GM23338 (cell line): ENCODE measurements at regions not wholly inside any gene's neighbourhood (a gene's known extent, or its start where the extent isn't known, plus 50 kb on each side); places are given as distances from the start of the nearest gene placed in this dataset.

Source experiments
- ATAC-seq: fragments of 200-7000 bp; cut with Tn5 transposase; 3 replicates; pipeline ENCODE4 v1.9.1; 2020
- DNase-seq: peaks from one replicate; pipeline ENCODE4 v3.0.0-alpha.2; 2015; ENCODE audit warnings: low spot score
- H2AFZ ChIP-seq: fragments of 200-600 bp; sonication (generic); 2 replicates; pipeline ENCODE4 v1.8.0; 2016; ENCODE audit warnings: antibody characterized with exemption, mild to moderate bottlenecking, moderate library complexity
- H3F3A ChIP-seq: fragments of 200-600 bp; sonication (generic); replicated peaks from 2 replicates; pipeline ENCODE4 v1.8.0; 2017; ENCODE audit warnings: antibody characterized with exemption, mixed run types, low read depth
- H3K27ac ChIP-seq: fragments of 200-600 bp; sonication (generic); 2 replicates; pipeline ENCODE4 v1.6.1; 2016; ENCODE audit warnings: low read depth
- H3K27me3 ChIP-seq: fragments of 200-600 bp; sonication (generic); 2 replicates; pipeline ENCODE4 v1.8.0; 2016; ENCODE audit warnings: mild to moderate bottlenecking, mixed run types, moderate library complexity; ENCODE audit not compliant: insufficient read depth
- H3K36me3 ChIP-seq: fragments of 200-600 bp; sonication (generic); 2 replicates; pipeline ENCODE4 v1.8.0; 2016; ENCODE audit warnings: mild to moderate bottlenecking; ENCODE audit not compliant: insufficient read depth
- H3K4me1 ChIP-seq: fragments of 200-600 bp; sonication (generic); 2 replicates; pipeline ENCODE4 v1.8.0; 2016; ENCODE audit warnings: mild to moderate bottlenecking, moderate library complexity; ENCODE audit not compliant: insufficient read depth
- H3K4me2 ChIP-seq: fragments of 200-600 bp; sonication (generic); 2 replicates; pipeline ENCODE4 v1.7.1; 2017; ENCODE audit warnings: mixed run types
- H3K4me3 ChIP-seq: fragments of 200-600 bp; sonication (generic); 2 replicates; pipeline ENCODE4 v1.6.1; 2016; ENCODE audit warnings: mixed run types
- H3K79me2 ChIP-seq: fragments of 200-600 bp; sonication (generic); replicated peaks from 2 replicates; pipeline ENCODE4 v1.8.0; 2017; ENCODE audit warnings: mild to moderate bottlenecking; ENCODE audit not compliant: insufficient read depth
- H3K9me2 ChIP-seq: fragments of 200-600 bp; sonication (generic); 2 replicates; pipeline ENCODE4 v1.8.0; 2017; ENCODE audit not compliant: insufficient read depth
- H4K20me1 ChIP-seq: fragments of 200-600 bp; sonication (generic); replicated peaks from 2 replicates; pipeline ENCODE4 v1.8.0; 2017; ENCODE audit warnings: mild to moderate bottlenecking; ENCODE audit not compliant: insufficient read depth
- H3K27ac Mint-ChIP-seq: 2 replicates; pipeline ENCODE4 v1.8.0; 2020; ENCODE audit warnings: inconsistent platforms, mild to moderate bottlenecking, moderate library complexity, mixed read lengths
- H3K27me3 Mint-ChIP-seq: 3 replicates; pipeline ENCODE4 v1.8.0; 2022; ENCODE audit warnings: low read depth, mild to moderate bottlenecking, moderate library complexity, mixed read lengths, inconsistent platforms; ENCODE audit not compliant: insufficient read depth, poor library complexity
- H3K36me3 Mint-ChIP-seq: 3 replicates; pipeline ENCODE4 v1.8.0; 2021; ENCODE audit warnings: low read depth, mild to moderate bottlenecking, inconsistent platforms, moderate library complexity, mixed read lengths
- H3K4me1 Mint-ChIP-seq: 3 replicates; pipeline ENCODE4 v1.8.0; 2020; ENCODE audit warnings: mild to moderate bottlenecking, inconsistent platforms, mixed read lengths
- H3K4me3 Mint-ChIP-seq: 3 replicates; pipeline ENCODE4 v1.8.0; 2021; ENCODE audit warnings: moderate library complexity, mild to moderate bottlenecking, inconsistent platforms, mixed read lengths
- H3K9me3 Mint-ChIP-seq: 3 replicates; pipeline ENCODE4 v1.8.0; 2020; ENCODE audit warnings: moderate library complexity, mild to moderate bottlenecking, inconsistent platforms, mixed read lengths
- CREB1 ChIP-seq: fragments of 250-450 bp; sonication (Bioruptor Pico); IDR thresholded peaks from 2 replicates; pipeline ENCODE4 v1.5.0; 2020; ENCODE audit warnings: low read depth, mild to moderate bottlenecking, moderate library complexity
- CTCF ChIP-seq, 2 experiments: fragments of 200-600 bp in 1 of 2; sonication (generic) in 1 of 2; conservative IDR thresholded peaks; 2 replicates each; pipeline versions ENCODE4 v1.5.1 to v1.6.1; 2016 to 2017; ENCODE audit warnings: antibody characterized with exemption in 2 of 2, low read depth in 2 of 2, mild to moderate bottlenecking in 2 of 2, moderate library complexity in 1 of 2
- ETS1 ChIP-seq: IDR thresholded peaks from 2 replicates; pipeline ENCODE4 v1.6.1; 2016; ENCODE audit warnings: antibody characterized with exemption
- EZH2 ChIP-seq: fragments of 200-600 bp; sonication (generic); IDR thresholded peaks from one replicate; pipeline ENCODE4 v1.8.0; 2017; ENCODE audit warnings: antibody characterized with exemption, mild to moderate bottlenecking, low read depth; ENCODE audit not compliant: unreplicated experiment
- EZH2phosphoT487 ChIP-seq: fragments of 200-600 bp; sonication (generic); IDR thresholded peaks from one replicate; pipeline ENCODE4 v1.8.1; 2018; ENCODE audit warnings: antibody characterized with exemption; ENCODE audit not compliant: unreplicated experiment
- JUNB ChIP-seq: IDR thresholded peaks from one replicate; pipeline ENCODE4 v1.6.1; 2016; ENCODE audit warnings: antibody characterized with exemption; ENCODE audit not compliant: unreplicated experiment
- NANOG ChIP-seq: IDR thresholded peaks from 2 replicates; pipeline ENCODE4 v1.6.1; 2016; ENCODE audit warnings: antibody characterized with exemption, borderline replicate concordance
- POLR2AphosphoS5 ChIP-seq: IDR thresholded peaks from 2 replicates; pipeline ENCODE4 v1.6.1; 2016; ENCODE audit warnings: antibody characterized with exemption, low read depth
- REST ChIP-seq: IDR thresholded peaks from one replicate; pipeline ENCODE4 v1.6.1; 2018; ENCODE audit warnings: antibody characterized with exemption; ENCODE audit not compliant: unreplicated experiment
- STAT1 ChIP-seq: IDR thresholded peaks from one replicate; pipeline ENCODE4 v1.6.1; 2016; ENCODE audit warnings: antibody characterized with exemption; ENCODE audit not compliant: unreplicated experiment
- ZNF114 ChIP-seq: fragments of 250-450 bp; sonication (Bioruptor Pico); IDR thresholded peaks from 2 replicates; pipeline ENCODE4 v1.5.0; 2020; ENCODE audit warnings: mild to moderate bottlenecking, moderate library complexity
- ZNF331 ChIP-seq: fragments of 250-450 bp; sonication (Bioruptor Pico); IDR thresholded peaks from 2 replicates; pipeline ENCODE4 v1.5.0; 2020; ENCODE audit warnings: low read depth, mild to moderate bottlenecking, moderate library complexity
- ZNF462 ChIP-seq: fragments of 250-450 bp; sonication (Bioruptor Pico); IDR thresholded peaks from 2 replicates; pipeline ENCODE4 v1.5.0; 2020; ENCODE audit warnings: mild to moderate bottlenecking, moderate library complexity

GRCh38 chr4:138298431-138298830 lies 56.3 kb upstream of the SLC7A11 start:
- Histone ChIP-seq H3K79me2 (no peaks in the 10 kb centered on the region), H2AFZ (no peak overlapping the region), H3K4me3 (no peak overlapping the region), H3K27me3 (no peaks in the 10 kb centered on the region), H3K4me2 (no peak overlapping the region), H3K27ac (no peak overlapping the region), H4K20me1 (no peaks in the 10 kb centered on the region), H3F3A (no peaks in the 10 kb centered on the region), H3K4me1 (no peaks in the 10 kb centered on the region), H3K9me2 (no peaks in the 10 kb centered on the region; the same call in 1 of the 2 replicates), H3K36me3 (no peaks in the 10 kb centered on the region)
- H3K36me3 Mint-ChIP-seq = no peaks in the 10 kb centered on the region
- H3K4me1 Mint-ChIP-seq = no peaks in the 10 kb centered on the region; the same call in 2 of the 3 replicates
- DNase-seq = no peak
- H3K9me3 Mint-ChIP-seq = no peaks in the 10 kb centered on the region; the same call in 2 of the 3 replicates
- H3K4me3 Mint-ChIP-seq = no peak overlapping the region
- H3K27me3 Mint-ChIP-seq = no peaks in the 10 kb centered on the region
- ATAC-seq = no peak
- no peak overlapping the region for H3K27ac Mint-ChIP-seq
- no peak for TF ChIP-seq NANOG
- TF ChIP-seq REST = no peak
- TF ChIP-seq POLR2AphosphoS5 = no peak
- TF ChIP-seq CREB1 (CRISPR knock-in tag) = no peak
- no peak for TF ChIP-seq JUNB
- TF ChIP-seq ZNF462 (CRISPR knock-in tag) = no peak
- no peak for TF ChIP-seq EZH2phosphoT487
- TF ChIP-seq STAT1 = no peak
- TF ChIP-seq EZH2 = no peak
- TF ChIP-seq CTCF (conservative IDR thresholded peaks at IDR 0.05; ENCODE audit: low read depth in 2 of 2) = no peak
- no peak for TF ChIP-seq ETS1
- TF ChIP-seq ZNF114 (CRISPR knock-in tag) = no peak
- no peak for TF ChIP-seq ZNF331 (CRISPR knock-in tag)
